NB4 (cell line): ENCODE measurements at regions not wholly inside any gene's neighbourhood (a gene's known extent, or its start where the extent isn't known, plus 50 kb on each side); places are given as distances from the start of the nearest gene placed in this dataset.

Experiments used
- MAX ChIP-seq: IDR thresholded peaks from 2 replicates; pipeline ENCODE4 v1.6.1; 2011; ENCODE audit warnings: low read depth, low read length
- MYC ChIP-seq: IDR thresholded peaks from 2 replicates; pipeline ENCODE4 v1.6.1; 2011; ENCODE audit warnings: low read depth, low read length
- POLR2A ChIP-seq: IDR thresholded peaks from 2 replicates; pipeline ENCODE4 v1.6.1; 2011; ENCODE audit warnings: mild to moderate bottlenecking; ENCODE audit not compliant: insufficient read length; ENCODE audit errors: extremely low read depth
- TF ChIP-seq, protein P1 (sequence below): IDR thresholded peaks from one replicate; pipeline ENCODE4 v1.5.1; 2012; ENCODE audit warnings: low read depth, low read length

DNA sequence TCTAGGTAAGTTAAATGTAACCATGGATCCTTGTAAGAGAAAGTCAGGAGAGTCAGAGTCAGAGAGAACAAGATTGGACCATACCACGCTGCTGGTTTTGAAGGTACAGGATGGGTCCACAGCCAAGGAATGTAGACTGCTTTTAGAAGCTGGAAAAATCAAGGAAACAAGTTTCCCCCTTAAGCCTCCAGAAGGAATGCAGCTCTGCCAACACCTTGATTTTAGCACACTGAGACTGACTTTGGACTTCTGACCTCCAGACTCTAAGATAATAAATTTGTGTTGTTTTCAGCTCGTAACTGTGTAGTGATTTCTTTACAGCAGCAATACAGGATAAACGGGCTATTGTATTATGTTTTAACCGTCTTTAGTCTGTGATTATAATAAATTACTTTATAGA is 108.0 kb upstream of the USP38 start:
- TF ChIP-seq, protein P1, sequence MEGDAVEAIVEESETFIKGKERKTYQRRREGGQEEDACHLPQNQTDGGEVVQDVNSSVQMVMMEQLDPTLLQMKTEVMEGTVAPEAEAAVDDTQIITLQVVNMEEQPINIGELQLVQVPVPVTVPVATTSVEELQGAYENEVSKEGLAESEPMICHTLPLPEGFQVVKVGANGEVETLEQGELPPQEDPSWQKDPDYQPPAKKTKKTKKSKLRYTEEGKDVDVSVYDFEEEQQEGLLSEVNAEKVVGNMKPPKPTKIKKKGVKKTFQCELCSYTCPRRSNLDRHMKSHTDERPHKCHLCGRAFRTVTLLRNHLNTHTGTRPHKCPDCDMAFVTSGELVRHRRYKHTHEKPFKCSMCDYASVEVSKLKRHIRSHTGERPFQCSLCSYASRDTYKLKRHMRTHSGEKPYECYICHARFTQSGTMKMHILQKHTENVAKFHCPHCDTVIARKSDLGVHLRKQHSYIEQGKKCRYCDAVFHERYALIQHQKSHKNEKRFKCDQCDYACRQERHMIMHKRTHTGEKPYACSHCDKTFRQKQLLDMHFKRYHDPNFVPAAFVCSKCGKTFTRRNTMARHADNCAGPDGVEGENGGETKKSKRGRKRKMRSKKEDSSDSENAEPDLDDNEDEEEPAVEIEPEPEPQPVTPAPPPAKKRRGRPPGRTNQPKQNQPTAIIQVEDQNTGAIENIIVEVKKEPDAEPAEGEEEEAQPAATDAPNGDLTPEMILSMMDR = no peak
- TF ChIP-seq POLR2A (no peak), MAX (no peak), MYC (no peak)
